Prostate gland (tissue), 2 donors: ENCODE measurements at regions not wholly inside any gene's neighbourhood (a gene's known extent, or its start where the extent isn't known, plus 50 kb on each side); places are given as distances from the start of the nearest gene placed in this dataset.
"Not testable (repeated sequence)": the region's sequence is repeated elsewhere in the genome, so short reads cannot be mapped to it uniquely, and the experiment has no call there.

ENCODE experiments used
- DNase-seq: peaks from one replicate; pipeline ENCODE4 v3.0.0-alpha.2; 2019; ENCODE audit warnings: low spot score
- H3K27ac ChIP-seq, 2 donors: fragments of 200-600 bp; sonication (generic); 2 replicates each; pipeline ENCODE4 v1.5.1; 2017 to 2019
- H3K27me3 ChIP-seq: fragments of 200-600 bp; sonication (generic); replicated peaks from 2 replicates; pipeline ENCODE4 v1.5.1; 2019; ENCODE audit not compliant: insufficient read depth
- H3K36me3 ChIP-seq, 2 donors: fragments of 200-600 bp; sonication (generic); 1 replicate in 1 of 2; 2 replicates in 1 of 2; pipeline versions ENCODE4 v1.5.1 to v1.8.1; 2017 to 2019
- H3K4me1 ChIP-seq: fragments of 200-600 bp; sonication (generic); replicated peaks from 2 replicates; pipeline ENCODE4 v1.5.1; 2019
- H3K4me3 ChIP-seq, 2 donors: fragments of 200-600 bp; sonication (generic); 2 replicates each; pipeline ENCODE4 v1.5.1; 2017 to 2019
- H3K9me3 ChIP-seq: fragments of 200-600 bp; sonication (generic); 2 replicates; pipeline ENCODE4 v1.5.1; 2017
- CTCF ChIP-seq, 4 experiments: fragments of 200-600 bp in 2 of 4; fragments of 450-650 bp in 2 of 4; sonication (generic) in 2 of 4; IDR thresholded peaks; 1 replicate in 3 of 4; 2 replicates in 1 of 4; pipeline ENCODE4 v1.5.1; 2016 to 2019; ENCODE audit warnings: antibody characterized with exemption in 4 of 4, mild to moderate bottlenecking in 2 of 4, moderate library complexity in 2 of 4
- POLR2A ChIP-seq: fragments of 450-650 bp; IDR thresholded peaks from one replicate; pipeline ENCODE4 v1.6.1; 2016; ENCODE audit warnings: antibody characterized with exemption, mild to moderate bottlenecking
- POLR2AphosphoS5 ChIP-seq: sonication (generic); formaldehyde crosslinking; IDR thresholded peaks from one replicate; pipeline ENCODE4 v1.6.1; 2017; ENCODE audit warnings: antibody characterized with exemption
- WGBS: methylation state at CpG from one replicate; pipeline ENCODE4 v1.1.5; 2018; 5-methylcytosine and 5-hydroxymethylcytosine counted together
- intact Hi-C: fragments of 100-400 bp; cut with DNase I; formaldehyde crosslinking; loops from one replicate; pipeline ENCODE4 v1.14.2; 2022

GRCh38 chr4:45425135-45425534 is 698.7 kb downstream of the GABRG1 start:
- WGBS, result 69% methylated on average over 1 of the region's 1 CpG
- DNase-seq, result no peak
- TF ChIP-seq POLR2A (no peak), POLR2AphosphoS5 (no peak), CTCF (IDR thresholded peaks at IDR 0.05) (no peak)

GRCh38 chr4:45423896-45424295 is 697.5 kb upstream of the GNPDA2 start:
- Histone ChIP-seq H3K27ac (no peak overlapping the region), H3K27me3 (no peaks in the 10 kb centered on the region), H3K4me1 (no peaks in the 10 kb centered on the region), H3K36me3 (no peaks in the 10 kb centered on the region), H3K9me3 (no peaks in the 10 kb centered on the region), H3K4me3 (no peak overlapping the region)
- no peak for DNase-seq
- intact Hi-C loops, result no loop called here
- WGBS, result 30% methylated on average over 3 of the region's 3 CpGs
- no peak for TF ChIP-seq POLR2AphosphoS5
- TF ChIP-seq CTCF (IDR thresholded peaks at IDR 0.05), result no peak
- TF ChIP-seq POLR2A, result no peak

More at GRCh38 chr4:45425135-45425534, 698.7 kb downstream of the GABRG1 start:
- Histone ChIP-seq H3K27me3 (no peaks in the 10 kb centered on the region), H3K36me3 (no peaks in the 10 kb centered on the region), H3K4me3 (no peak overlapping the region), H3K9me3 (no peaks in the 10 kb centered on the region), H3K27ac (no peak overlapping the region), H3K4me1 (no peaks in the 10 kb centered on the region)
- intact Hi-C loops, result no loop called here

GRCh38 chr4:45420091-45420674 is 693.8 kb upstream of the GNPDA2 start:
- intact Hi-C loops, H3K27me3 ChIP-seq, H3K4me1 ChIP-seq: not testable (repeated sequence)

GRCh38 chr4:45410701-45411210 is 684.4 kb upstream of the GNPDA2 start:
- TF ChIP-seq POLR2AphosphoS5 (no peak), POLR2A (no peak), CTCF (IDR thresholded peaks at IDR 0.05) (no peak)
- Histone ChIP-seq H3K9me3 (no peaks in the 10 kb centered on the region), H3K4me1 (no peaks in the 10 kb centered on the region), H3K27ac (no peak overlapping the region), H3K27me3 (no peaks in the 10 kb centered on the region), H3K36me3 (no peaks in the 10 kb centered on the region), H3K4me3 (no peak overlapping the region)
- intact Hi-C loops, result no loop called here
- no peak for DNase-seq
- WGBS, result 39% methylated on average over 5 of the region's 5 CpGs

More at GRCh38 chr4:45420091-45420674, 693.8 kb upstream of the GNPDA2 start:
- DNase-seq, H3K9me3 ChIP-seq, H3K36me3 ChIP-seq, H3K4me3 ChIP-seq, H3K27ac ChIP-seq: not testable (repeated sequence)
- 92% methylated on average over 16 of the region's 21 CpGs for WGBS

GRCh38 chr4:45409536-45409935 is 683.2 kb upstream of the GNPDA2 start:
- TF ChIP-seq POLR2A, result no peak
- no peak for TF ChIP-seq CTCF (IDR thresholded peaks at IDR 0.05)
- TF ChIP-seq POLR2AphosphoS5, result no peak
- intact Hi-C loops, result no loop called here
- 94% methylated on average over 1 of the region's 1 CpG for WGBS
- H3K4me1 ChIP-seq, result no peaks in the 10 kb centered on the region
- no peak overlapping the region for H3K27ac ChIP-seq
- no peaks in the 10 kb centered on the region for H3K9me3 ChIP-seq
- no peaks in the 10 kb centered on the region for H3K36me3 ChIP-seq
- no peak overlapping the region for H3K4me3 ChIP-seq
- H3K27me3 ChIP-seq, result no peaks in the 10 kb centered on the region
- DNase-seq, result no peak
